Caco-2 (cell line): ENCODE measurements at regions not wholly inside any gene's neighbourhood (a gene's known extent, or its start where the extent isn't known, plus 50 kb on each side); places are given as distances from the start of the nearest gene placed in this dataset.
"Not testable (repeated sequence)": the region's sequence is repeated elsewhere in the genome, so short reads cannot be mapped to it uniquely, and the experiment has no call there.

Source experiments
- BruUV-seq: library from RNA; stranded (reverse); fragments of 400-500 nt; replicated peaks from 2 replicates; lab custom pipeline; 2021; lab: Mats Ljungman, UMichigan
- CTCF ChIA-PET: fragments of 300-600 bp; sonication (Branson Sonifier 250); formaldehyde crosslinking; loops from one replicate; lab custom pipeline; 2022; ENCODE audit warnings: antibody characterized with exemption; lab: Charles Lee
- POLR2A ChIA-PET: fragments of 300-600 bp; sonication (Branson Sonifier 250); formaldehyde crosslinking; loops from one replicate; lab custom pipeline; 2022; ENCODE audit warnings: antibody characterized with exemption; lab: Charles Lee
- DNase-seq, 2 experiments: peaks; one replicate each; pipeline versions ENCODE4 v3.0.0 to v3.0.0-alpha.2; 2020 to 2022
- H3K27me3 ChIP-seq: replicated peaks from 2 replicates; pipeline ENCODE4 v1.6.0; 2011; ENCODE audit warnings: low read length; ENCODE audit not compliant: control insufficient read depth, insufficient read depth
- H3K36me3 ChIP-seq: 2 replicates; pipeline ENCODE4 v1.5.1; 2011; ENCODE audit warnings: low read length; ENCODE audit not compliant: control insufficient read depth, insufficient read depth
- H3K4me1 ChIP-seq: fragments of 250-450 bp; sonication (Bioruptor Pico); 2 replicates; pipeline ENCODE4 v1.5.1; 2020; ENCODE audit warnings: mild to moderate bottlenecking
- H3K4me3 ChIP-seq: 2 replicates; pipeline ENCODE4 v1.5.1; 2011; ENCODE audit warnings: low read depth, mild to moderate bottlenecking, control low read depth, low read length
- H3K9me3 ChIP-seq: fragments of 250-450 bp; sonication (Bioruptor Pico); 2 replicates; pipeline ENCODE4 v1.5.1; 2020; ENCODE audit warnings: mild to moderate bottlenecking, moderate library complexity
- H3K27ac Mint-ChIP-seq: one replicate; pipeline ENCODE4 v1.8.0; 2022; ENCODE audit warnings: mixed read lengths; ENCODE audit not compliant: unreplicated experiment
- H3K27me3 Mint-ChIP-seq: one replicate; pipeline ENCODE4 v1.8.0; 2022; ENCODE audit warnings: mixed read lengths; ENCODE audit not compliant: insufficient read depth, unreplicated experiment
- H3K36me3 Mint-ChIP-seq: one replicate; pipeline ENCODE4 v1.8.0; 2022; ENCODE audit warnings: mild to moderate bottlenecking, mixed read lengths; ENCODE audit not compliant: insufficient read depth, unreplicated experiment
- H3K4me1 Mint-ChIP-seq: one replicate; pipeline ENCODE4 v1.8.0; 2022; ENCODE audit warnings: low read depth, mixed read lengths; ENCODE audit not compliant: unreplicated experiment
- H3K4me3 Mint-ChIP-seq: one replicate; pipeline ENCODE4 v1.8.0; 2022; ENCODE audit warnings: mild to moderate bottlenecking, moderate library complexity, mixed read lengths; ENCODE audit not compliant: unreplicated experiment
- H3K9me3 Mint-ChIP-seq: one replicate; pipeline ENCODE4 v1.8.0; 2022; ENCODE audit warnings: mixed read lengths; ENCODE audit not compliant: unreplicated experiment
- intact Hi-C: fragments of 100-400 bp; cut with micrococcal nuclease; formaldehyde crosslinking; loops from one replicate; pipeline ENCODE4 v1.10.0; 2022; ENCODE audit not compliant: unreplicated experiment

GRCh38 chr1:146308892-146309291 is 80.1 kb upstream of the NOTCH2NLA start:
- BruUV-seq, H3K4me1 ChIP-seq, H3K4me1 Mint-ChIP-seq, DNase-seq, H3K27me3 ChIP-seq, H3K4me3 ChIP-seq, POLR2A ChIA-PET, intact Hi-C loops, H3K4me3 Mint-ChIP-seq, H3K27me3 Mint-ChIP-seq, H3K36me3 Mint-ChIP-seq, H3K9me3 ChIP-seq, H3K36me3 ChIP-seq, H3K27ac Mint-ChIP-seq, H3K9me3 Mint-ChIP-seq, CTCF ChIA-PET: not testable (repeated sequence)

DNA sequence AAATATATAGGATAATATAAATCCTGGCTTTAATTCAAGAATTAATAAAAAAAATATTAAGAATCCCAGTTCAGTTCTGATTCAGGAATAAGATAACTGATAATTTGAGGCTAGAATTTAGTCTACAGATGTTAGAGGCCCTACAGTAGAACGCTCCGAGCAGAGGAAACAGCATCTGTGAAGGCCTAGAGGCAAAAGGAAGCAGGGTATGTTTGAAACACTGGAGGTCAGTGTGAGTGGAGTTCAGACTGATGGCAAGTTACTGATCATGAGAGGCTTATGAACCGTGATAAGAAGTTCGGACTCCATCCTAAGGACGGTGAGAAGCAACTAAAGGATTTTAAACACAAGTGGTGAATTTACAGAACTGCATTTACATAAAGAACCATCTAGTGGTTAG is 79.3 kb upstream of the NOTCH2NLA start:
- H3K36me3 ChIP-seq, H3K4me1 ChIP-seq, H3K27me3 ChIP-seq, H3K4me1 Mint-ChIP-seq, H3K36me3 Mint-ChIP-seq, CTCF ChIA-PET, H3K9me3 ChIP-seq, H3K4me3 Mint-ChIP-seq, H3K27ac Mint-ChIP-seq, BruUV-seq, POLR2A ChIA-PET, H3K27me3 Mint-ChIP-seq, DNase-seq, H3K9me3 Mint-ChIP-seq, intact Hi-C loops, H3K4me3 ChIP-seq: not testable (repeated sequence)

- H3K27me3 Mint-ChIP-seq, H3K27ac Mint-ChIP-seq, H3K36me3 ChIP-seq, BruUV-seq, intact Hi-C loops, H3K9me3 Mint-ChIP-seq, H3K27me3 ChIP-seq, H3K4me1 Mint-ChIP-seq, POLR2A ChIA-PET, H3K4me3 Mint-ChIP-seq, H3K36me3 Mint-ChIP-seq, CTCF ChIA-PET, H3K4me1 ChIP-seq, H3K4me3 ChIP-seq, DNase-seq, H3K9me3 ChIP-seq: not testable (repeated sequence)
Observed at GRCh38 chr1:146307632-146308031, 78.8 kb upstream of the NOTCH2NLA start.

DNA sequence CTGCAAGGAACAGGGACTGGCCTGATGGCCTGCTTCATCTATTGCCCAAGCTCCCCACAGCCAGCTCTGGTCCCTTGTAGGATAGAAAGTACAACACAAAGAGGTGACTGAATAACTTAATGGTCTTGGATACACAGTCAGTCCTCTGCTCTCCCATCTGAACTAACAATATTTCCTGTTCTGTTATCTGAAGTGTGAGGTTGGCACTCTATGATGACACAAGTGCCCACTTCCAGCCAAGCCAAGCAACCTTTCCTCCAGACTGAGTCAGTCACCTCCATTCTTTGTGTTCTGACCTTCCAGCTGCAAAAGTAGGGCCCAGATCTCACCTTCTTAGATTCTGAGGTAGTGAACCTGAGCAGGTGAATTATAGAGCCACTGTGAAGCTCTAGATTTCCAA is 77.8 kb upstream of the NOTCH2NLA start:
- H3K9me3 Mint-ChIP-seq, H3K4me1 ChIP-seq, intact Hi-C loops, BruUV-seq, H3K4me3 ChIP-seq, DNase-seq, POLR2A ChIA-PET, H3K4me1 Mint-ChIP-seq, H3K27me3 ChIP-seq, H3K9me3 ChIP-seq, H3K4me3 Mint-ChIP-seq, CTCF ChIA-PET, H3K36me3 Mint-ChIP-seq, H3K36me3 ChIP-seq, H3K27ac Mint-ChIP-seq, H3K27me3 Mint-ChIP-seq: not testable (repeated sequence)

DNA sequence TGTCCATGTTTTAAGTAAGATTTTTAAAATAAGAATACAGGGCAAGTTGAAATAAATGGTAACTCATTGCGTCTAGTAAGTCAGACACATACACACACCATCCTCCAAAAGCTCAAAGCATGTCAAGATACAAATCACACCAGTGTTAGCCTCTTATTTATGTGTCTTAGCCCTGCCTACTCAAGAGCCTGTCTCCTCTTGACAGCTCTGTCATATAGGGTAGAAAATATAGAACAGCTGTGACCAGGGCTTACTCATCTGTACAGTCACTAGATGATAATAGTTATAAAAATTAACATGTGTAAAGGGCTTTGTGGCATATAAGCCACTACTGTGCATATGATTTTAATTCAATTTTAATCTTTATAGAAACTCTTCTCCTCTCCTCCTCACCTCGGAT is 76.6 kb upstream of the NOTCH2NLA start:
- CTCF ChIA-PET, H3K36me3 Mint-ChIP-seq, H3K36me3 ChIP-seq, POLR2A ChIA-PET, H3K4me1 Mint-ChIP-seq, BruUV-seq, H3K4me1 ChIP-seq, H3K27me3 ChIP-seq, H3K4me3 ChIP-seq, H3K4me3 Mint-ChIP-seq, H3K9me3 ChIP-seq, H3K9me3 Mint-ChIP-seq, DNase-seq, H3K27me3 Mint-ChIP-seq, H3K27ac Mint-ChIP-seq, intact Hi-C loops: not testable (repeated sequence)

- H3K9me3 ChIP-seq, intact Hi-C loops, CTCF ChIA-PET, H3K36me3 ChIP-seq, H3K4me1 ChIP-seq, POLR2A ChIA-PET, H3K27me3 ChIP-seq, H3K36me3 Mint-ChIP-seq, DNase-seq, H3K4me3 ChIP-seq, H3K27me3 Mint-ChIP-seq, H3K4me1 Mint-ChIP-seq, H3K9me3 Mint-ChIP-seq, BruUV-seq, H3K27ac Mint-ChIP-seq, H3K4me3 Mint-ChIP-seq: not testable (repeated sequence)
Observed at GRCh38 chr1:146298575-146298897, 69.7 kb upstream of the NOTCH2NLA start.

DNA sequence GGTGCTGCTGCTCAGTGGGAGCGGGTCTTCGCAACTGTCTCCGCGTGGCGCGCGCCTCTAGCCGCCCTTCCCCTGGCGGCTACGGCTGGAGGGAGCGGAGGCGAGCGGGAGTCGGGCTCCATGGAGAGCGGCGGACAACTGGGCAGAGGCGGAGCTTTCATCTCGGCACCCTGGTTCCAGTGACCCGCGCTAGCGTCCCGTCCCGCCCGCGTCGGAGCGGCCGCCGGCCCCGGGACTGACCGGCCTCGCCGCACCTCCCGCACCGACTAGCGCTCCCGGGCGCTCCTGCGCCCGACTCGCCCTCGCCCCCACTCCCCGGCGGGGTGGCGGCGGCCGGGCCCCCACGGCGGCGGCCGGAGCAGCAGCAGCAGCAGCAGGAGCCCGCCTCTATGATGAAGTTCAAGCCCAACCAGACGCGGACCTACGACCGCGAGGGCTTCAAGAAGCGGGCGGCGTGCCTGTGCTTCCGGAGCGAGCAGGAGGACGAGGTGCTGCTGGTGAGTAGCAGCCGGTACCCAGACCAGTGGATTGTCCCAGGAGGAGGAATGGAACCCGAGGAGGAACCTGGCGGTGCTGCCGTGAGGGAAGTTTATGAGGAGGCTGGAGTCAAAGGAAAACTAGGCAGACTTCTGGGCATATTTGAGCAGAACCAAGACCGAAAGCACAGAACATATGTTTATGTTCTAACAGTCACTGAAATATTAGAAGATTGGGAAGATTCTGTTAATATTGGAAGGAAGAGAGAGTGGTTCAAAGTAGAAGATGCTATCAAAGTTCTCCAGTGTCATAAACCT is 69.2 kb upstream of the NOTCH2NLA start:
- DNase-seq, H3K4me3 Mint-ChIP-seq, H3K4me1 ChIP-seq, POLR2A ChIA-PET, H3K9me3 Mint-ChIP-seq, BruUV-seq, CTCF ChIA-PET, H3K4me1 Mint-ChIP-seq, H3K9me3 ChIP-seq, H3K27me3 Mint-ChIP-seq, H3K4me3 ChIP-seq, H3K36me3 Mint-ChIP-seq, H3K27me3 ChIP-seq, H3K27ac Mint-ChIP-seq, H3K36me3 ChIP-seq, intact Hi-C loops: not testable (repeated sequence)
